NCI-H748 (cell line): ENCODE measurements at regions not wholly inside any gene's neighbourhood (a gene's known extent, or its start where the extent isn't known, plus 50 kb on each side); places are given as distances from the start of the nearest gene placed in this dataset.
A peak's percentile ranks its signal among the peaks of the same experiment; 100 is the strongest.
"Not testable (repeated sequence)": the region's sequence is repeated elsewhere in the genome, so short reads cannot be mapped to it uniquely, and the experiment has no call there.

ENCODE experiments used
- DNase-seq: peaks from one replicate; lab custom pipeline; 2025; ENCODE audit not compliant: unreplicated experiment; lab: John Stamatoyannopoulos, UW

GRCh38 chr11:59008947-59009346 is 69.7 kb downstream of the GLYATL1 start:
- DNase-seq: no peak

GRCh38 chr11:59009661-59010060 is 70.4 kb downstream of the GLYATL1 start:
- DNase-seq: no peak

- no peak for DNase-seq
Observed at GRCh38 chr11:59010708-59011107, 71.4 kb downstream of the GLYATL1 start.

GRCh38 chr11:59011655-59012397 is 72.5 kb downstream of the GLYATL1 start:
- DNase-seq: peak; percentile 23

GRCh38 chr11:59012398-59013265 is 73.3 kb downstream of the GLYATL1 start:
- no peak for DNase-seq

- DNase-seq: peak; percentile 80
Observed at GRCh38 chr11:59025097-59025496, 61.0 kb upstream of the GLYATL1B start.

GRCh38 chr11:59028105-59028504 is 58.0 kb upstream of the GLYATL1B start:
- DNase-seq: no peak

GRCh38 chr11:59029366-59029889 is 56.7 kb upstream of the GLYATL1B start:
- DNase-seq: no peak

GRCh38 chr11:59030037-59030436 is 56.1 kb upstream of the GLYATL1B start:
- no peak for DNase-seq

GRCh38 chr11:59031746-59032145 is 54.4 kb upstream of the GLYATL1B start:
- DNase-seq: not testable (repeated sequence)
